COLO829 (cell line): ENCODE measurements at regions not wholly inside any gene's neighbourhood (a gene's known extent, or its start where the extent isn't known, plus 50 kb on each side); places are given as distances from the start of the nearest gene placed in this dataset.

Source experiments
- DNase-seq: peaks from one replicate; pipeline ENCODE4 v3.0.0; 2012; ENCODE audit warnings: low spot score

DNA sequence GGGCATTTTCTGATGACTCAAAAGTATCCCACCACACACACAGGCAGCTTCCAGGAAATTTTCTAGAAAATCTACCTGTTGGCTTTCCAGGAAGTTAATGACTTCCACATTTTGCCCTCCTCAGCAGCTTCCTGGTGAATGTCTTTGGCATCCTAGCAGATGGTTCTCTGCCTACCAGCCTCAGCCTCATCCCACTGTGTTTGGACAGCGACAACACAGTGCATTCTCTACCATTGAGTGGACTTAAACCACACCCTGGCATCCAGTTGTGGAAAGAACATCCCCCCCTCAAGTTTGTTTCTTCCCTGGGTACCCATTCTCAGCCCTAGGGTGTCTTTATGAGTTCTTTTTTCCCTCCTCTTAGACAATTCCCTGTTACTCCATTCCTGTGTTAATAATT, 50.8 kb upstream of the GADL1 start:
- no peak for DNase-seq

DNA sequence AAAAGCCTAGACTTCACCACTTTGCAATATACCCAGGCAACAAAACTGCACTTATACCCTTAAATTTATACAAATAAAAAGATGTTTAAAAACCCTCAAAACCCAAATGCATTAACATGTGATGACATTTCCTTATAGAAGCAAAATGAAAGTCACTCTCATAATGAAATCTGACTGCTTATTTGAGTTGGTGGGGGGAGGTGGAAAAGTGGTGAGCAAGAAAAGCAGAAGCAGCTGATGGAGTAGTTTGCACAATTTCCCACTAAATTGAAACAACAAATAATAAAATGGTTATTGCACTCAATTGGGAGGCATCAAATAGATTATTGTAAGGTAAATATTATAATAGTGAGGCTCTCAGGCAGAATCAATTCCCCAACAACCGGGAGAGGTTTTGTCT, 54.0 kb upstream of the GADL1 start:
- DNase-seq: no peak

GRCh38 chr3:30951826-30952225, 57.4 kb upstream of the GADL1 start:
- no peak for DNase-seq

DNA sequence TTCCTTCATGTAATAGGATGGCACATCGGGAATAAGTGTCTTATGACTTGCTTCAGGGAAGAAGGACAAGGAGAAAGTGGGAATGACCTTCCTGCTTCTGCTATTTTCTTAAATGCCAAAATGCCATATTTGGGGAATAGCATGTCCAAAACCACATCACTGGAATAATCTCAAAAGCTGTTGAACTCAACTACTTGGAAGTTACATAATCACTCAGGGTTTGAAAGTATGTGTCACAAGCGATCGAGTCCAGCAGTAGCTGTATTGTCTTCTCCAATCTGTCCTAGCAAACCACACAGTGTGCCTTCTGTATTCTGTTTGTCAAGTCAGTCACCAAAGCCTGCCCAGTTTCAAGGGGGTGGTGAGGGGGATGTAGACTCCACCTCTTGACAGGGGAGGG, 58.3 kb upstream of the GADL1 start:
- peak; percentile 28 for DNase-seq

GRCh38 chr3:30954426-30954825, 60.0 kb upstream of the GADL1 start:
- no peak for DNase-seq

DNA sequence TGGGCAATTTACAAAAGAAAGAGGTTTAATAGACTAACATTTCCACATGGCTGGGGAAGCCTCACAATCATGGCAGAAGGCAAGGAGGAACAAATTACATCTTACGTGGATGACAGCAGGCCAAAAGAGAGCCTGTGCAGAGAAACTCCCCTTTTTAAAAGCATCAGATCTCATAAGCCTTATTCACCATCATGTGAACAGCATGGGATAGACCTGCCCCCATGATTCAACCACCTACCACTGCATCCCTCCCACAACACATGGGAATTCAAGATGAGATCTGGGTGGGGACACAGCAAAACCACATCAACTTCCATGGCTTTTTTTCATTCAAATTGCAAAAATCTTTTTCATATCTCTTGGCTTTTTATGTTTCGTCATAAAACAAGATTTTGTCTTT, 67.6 kb upstream of the GADL1 start:
- DNase-seq: no peak

GRCh38 chr3:30962493-30962892, 68.0 kb upstream of the GADL1 start:
- DNase-seq: no peak

GRCh38 chr3:30963223-30963722, 68.8 kb upstream of the GADL1 start:
- no peak for DNase-seq

DNA sequence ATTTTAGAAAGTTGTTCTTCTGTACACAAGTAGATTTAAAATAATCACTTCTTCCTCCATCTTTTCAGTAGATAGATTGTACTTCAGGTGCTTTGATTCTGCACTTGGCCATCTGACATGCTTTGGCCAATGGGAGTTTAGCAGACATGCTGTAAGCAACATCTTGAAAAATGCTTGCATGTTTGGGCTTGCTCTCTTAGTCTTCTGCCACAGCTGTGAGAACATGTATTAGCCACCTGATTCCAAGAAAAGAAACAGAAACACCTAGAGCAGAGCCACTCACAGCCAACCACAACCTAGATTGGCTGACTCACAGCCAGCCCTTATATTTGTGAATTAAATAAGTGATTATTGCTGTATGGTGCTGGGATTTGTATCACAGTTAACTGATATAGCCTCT, 70.2 kb upstream of the GADL1 start:
- no peak for DNase-seq

- DNase-seq: no peak
These were observed 72.4 kb upstream of the GADL1 start for GRCh38 chr3:30966896-30967295.

DNA sequence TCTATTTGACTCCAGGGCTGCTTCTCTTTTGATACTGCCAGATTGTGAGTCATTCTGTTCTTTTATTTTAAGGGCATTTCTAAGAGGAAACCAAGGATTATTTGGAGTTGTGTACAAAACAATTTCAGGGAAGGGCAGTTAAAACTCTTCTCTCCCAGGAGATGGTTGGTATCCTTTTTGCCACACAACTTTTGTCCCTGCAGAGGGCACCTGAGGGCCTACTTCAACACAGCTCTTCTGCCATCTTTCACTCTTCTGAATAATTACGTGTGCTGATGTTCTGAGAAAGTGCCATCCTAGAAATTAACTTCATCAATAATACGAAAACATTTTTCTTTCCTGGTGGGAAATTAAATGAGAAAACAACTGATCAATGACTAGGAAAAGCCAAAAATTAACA, 75.7 kb upstream of the GADL1 start:
- peak; percentile 20 for DNase-seq

DNA sequence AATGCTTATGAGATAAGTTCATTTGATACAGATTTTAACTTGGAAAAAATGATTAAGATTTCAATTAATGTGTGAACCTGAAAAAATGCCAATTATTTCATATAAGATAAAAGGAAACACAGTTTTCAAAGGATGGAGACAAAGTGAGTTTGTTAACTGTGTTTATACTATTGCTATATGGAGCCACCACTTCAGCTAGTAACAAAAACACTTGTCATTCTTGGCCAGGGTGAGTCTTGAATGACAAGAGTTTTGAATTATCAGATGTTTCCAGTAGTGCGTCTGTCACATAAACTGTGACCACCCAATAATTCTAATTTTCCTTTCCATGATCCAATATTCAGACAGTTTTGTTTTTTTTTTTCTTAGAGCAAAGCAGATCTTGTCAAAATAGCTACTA, 78.0 kb upstream of the GADL1 start:
- DNase-seq: no peak

DNA sequence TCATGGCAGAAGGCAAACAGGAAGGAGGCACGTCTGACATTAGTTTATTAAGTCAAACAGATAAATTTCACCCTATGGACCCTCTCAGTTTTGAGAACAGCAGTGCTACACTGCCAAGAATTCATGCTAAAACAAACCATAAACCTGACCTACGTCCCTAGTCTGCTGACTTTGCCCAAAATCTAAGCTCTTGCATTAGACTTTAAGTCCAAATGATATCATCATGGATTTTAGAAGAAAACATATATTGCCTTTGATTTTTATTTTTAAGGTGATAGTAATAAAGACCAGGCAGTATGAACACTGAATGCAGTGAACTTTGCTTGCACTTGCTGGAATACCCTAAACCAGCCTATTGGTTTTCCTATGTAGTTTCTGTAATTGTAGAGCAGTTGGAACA, 79.6 kb upstream of the GADL1 start:
- no peak for DNase-seq

DNA sequence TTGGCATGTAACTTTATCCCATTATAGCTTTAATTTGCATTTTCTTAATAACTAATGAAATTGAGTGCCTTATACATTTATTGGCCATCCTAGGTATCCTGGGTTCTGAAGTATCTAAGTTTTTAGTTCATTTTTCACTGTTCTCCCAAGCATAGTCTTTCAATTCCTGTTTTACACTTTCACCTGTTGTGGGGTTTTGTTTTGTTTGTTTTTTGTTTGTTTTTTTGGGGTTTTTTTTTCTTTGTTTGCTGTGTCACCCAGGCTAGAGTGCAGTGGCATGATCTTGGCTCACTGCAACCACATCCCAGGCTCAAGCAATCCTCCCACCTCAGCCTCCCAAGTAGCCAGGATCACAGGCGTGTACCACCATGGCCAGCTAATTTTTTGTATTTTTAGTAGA, 83.1 kb upstream of the GADL1 start:
- no peak for DNase-seq

GRCh38 chr3:30980993-30981392, 86.5 kb upstream of the GADL1 start:
- DNase-seq: no peak

DNA sequence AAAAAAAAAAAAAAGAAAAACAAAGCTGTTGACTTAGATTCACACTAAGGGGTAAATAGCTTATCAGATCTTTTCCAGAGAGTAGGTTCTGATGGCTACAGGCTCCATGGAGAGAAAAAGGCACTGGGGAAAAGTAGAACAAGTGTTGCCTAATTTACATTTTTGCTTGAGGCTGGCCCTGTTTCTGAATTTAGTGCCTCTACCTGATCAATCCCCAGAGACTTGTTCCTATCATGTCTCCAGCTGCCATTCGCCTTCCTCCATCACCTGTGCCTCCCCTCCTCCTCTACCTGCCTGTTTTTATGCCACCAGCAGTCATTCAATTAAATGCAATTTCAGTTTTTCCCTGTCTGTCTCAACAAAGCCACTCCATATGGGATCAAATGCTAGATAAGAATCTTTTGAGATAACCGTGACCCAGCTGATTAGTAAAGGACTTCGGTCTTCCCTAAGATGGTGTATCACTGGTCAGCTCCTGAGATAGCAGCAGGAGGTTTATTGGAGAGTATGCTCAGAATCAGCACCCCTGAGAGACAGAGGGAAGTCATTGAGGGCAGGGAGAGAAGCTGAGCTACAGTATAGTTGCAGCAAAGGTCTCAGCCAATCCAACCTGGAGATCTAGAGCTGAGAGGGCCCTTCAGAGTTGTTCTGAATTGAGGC, 88.1 kb upstream of the GADL1 start:
- DNase-seq: no peak

DNA sequence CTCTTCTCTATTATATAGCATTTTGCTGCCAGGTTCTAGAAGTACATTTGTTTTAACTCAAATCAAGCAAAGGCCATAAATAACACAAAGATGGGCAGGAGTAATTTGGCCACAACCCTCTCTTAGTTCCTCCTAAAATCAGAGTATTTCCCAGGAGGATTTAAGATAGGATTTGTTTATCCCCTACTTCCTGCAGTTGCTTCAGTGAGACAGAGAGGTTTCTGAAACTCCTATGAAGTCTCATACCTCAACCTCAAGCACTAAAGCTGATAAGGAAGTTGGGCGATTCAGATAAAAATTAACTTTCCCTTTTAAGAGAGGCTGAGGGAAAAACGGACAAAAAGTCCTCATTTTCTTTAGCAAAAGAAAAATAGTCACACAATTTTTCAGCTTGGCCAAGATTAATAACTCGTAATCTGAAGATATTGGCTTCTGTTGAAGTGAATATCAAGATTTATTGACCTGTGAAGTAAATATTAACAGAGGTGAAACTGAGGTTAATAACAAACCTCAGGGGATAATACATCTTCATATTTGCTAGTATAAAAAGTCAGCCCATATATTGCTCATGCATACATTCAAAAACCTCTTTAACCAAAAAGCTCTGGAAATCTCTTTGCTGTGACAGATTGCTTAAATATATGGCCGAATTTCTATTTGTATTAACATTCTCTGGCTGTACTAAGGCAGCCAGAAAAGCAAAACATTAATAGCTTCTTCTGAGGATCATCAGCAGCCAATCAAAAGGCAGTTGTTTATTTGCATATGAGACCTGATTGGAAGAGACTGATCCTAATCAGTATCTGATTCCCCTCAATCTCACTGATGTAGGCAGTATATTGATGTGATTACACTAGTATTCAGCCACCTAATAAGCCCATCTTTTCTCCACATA, 90.6 kb upstream of the GADL1 start:
- peak; percentile 16 for DNase-seq

DNA sequence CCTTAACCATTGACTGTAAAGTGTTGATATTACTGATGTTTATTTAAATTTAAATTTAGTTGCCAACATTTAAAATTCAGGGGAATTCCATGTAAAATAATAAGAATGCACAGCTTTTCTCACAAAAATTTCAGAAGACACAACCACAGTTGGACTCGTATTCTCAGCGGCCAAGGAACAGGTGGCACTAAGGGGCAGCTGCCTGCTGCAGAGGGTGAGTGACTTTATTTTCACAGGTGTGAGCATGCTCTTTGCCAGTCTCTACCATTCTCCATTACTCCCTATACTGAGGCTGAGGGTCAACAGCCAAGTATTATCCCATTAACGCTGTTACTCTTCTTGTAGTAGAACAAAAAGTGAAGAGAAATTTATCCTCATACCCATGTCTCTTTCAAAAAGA, 92.1 kb upstream of the GADL1 start:
- no peak for DNase-seq

GRCh38 chr3:30988769-30989168, 94.3 kb upstream of the GADL1 start:
- DNase-seq: no peak

DNA sequence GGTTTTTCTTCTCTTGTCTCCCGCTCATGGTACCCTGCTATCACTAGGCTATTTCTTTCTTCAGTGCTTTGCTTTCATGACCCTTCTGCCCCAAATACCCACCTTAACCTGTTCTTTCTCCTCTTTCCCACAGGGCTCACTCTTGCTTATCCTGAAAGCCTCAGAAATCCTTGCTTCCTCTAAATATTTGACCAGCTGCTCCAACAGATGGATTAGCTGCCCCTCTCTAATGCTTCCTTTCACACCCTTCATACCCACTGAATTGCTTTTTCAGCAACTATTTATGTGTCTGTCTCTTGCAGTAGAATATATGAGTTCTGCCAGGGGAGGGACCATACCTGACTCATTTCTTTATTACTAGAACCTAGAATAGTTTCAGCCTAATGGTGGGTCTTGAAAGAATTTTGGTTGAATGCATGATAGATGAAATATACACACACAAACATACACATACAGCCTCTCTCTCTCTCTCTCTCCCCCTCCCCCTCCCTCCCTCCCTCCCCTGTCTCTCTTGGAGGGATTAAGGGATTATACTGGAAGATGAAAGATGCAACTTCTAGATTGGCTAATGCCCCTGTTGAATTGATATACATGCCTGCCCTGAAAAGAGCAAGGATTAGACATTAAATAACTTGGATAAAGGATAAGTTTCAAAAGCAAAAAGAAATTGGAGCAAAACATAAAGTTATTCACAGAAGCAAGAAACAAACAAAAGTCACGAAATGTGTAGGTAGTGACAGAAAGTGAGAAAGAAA, 95.0 kb upstream of the GADL1 start:
- no peak for DNase-seq

DNA sequence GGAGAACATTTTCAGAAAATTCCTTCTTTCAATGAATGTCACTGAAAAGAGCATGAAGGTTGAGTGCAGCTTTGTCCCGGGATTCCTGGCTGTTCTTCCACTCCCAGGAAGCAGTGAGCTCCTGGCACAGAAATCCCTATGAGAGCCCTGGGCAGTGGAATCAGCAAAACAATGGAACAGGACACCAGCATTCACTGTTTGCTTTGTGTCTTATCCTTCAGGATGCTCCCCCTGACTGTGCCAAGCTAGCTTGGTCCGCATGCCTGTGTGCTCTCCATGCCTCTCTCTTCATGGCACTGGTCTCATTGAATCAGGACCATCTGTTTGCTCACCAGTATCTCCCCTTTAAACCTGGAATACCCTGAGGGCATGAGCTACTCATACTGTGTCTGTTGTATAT, 102.0 kb upstream of the GADL1 start:
- DNase-seq: no peak

- no peak for DNase-seq
These were observed 108.3 kb upstream of the GADL1 start for GRCh38 chr3:31002730-31003129.
